HEK293T (cell line): ENCODE measurements at regions not wholly inside any gene's neighbourhood (a gene's known extent, or its start where the extent isn't known, plus 50 kb on each side); places are given as distances from the start of the nearest gene placed in this dataset.

Experiments
- CTCF ChIA-PET: fragments of 350-600 bp; formaldehyde crosslinking; extraction: SDS; loops from one replicate; lab custom pipeline; 2021; ENCODE audit warnings: antibody characterized with exemption, inconsistent platforms; lab: Yijun Ruan, JAX
- POLR2A ChIA-PET: fragments of 350-600 bp; formaldehyde crosslinking; extraction: SDS; loops from one replicate; lab custom pipeline; 2020; ENCODE audit warnings: antibody characterized with exemption, inconsistent platforms; lab: Yijun Ruan, JAX
- DNase-seq: peaks from one replicate; pipeline ENCODE4 v3.0.0; 2012; ENCODE audit warnings: mixed read lengths; ENCODE audit errors: extremely low spot score
- ARNT ChIP-seq: fragments of 450-650 bp; IDR thresholded peaks from 2 replicates; pipeline ENCODE4 v1.6.1; 2017; ENCODE audit warnings: mild to moderate bottlenecking
- BHLHE40 ChIP-seq: fragments of 450-650 bp; IDR thresholded peaks from 2 replicates; pipeline ENCODE4 v1.6.1; 2016; ENCODE audit warnings: mild to moderate bottlenecking, moderate library complexity, borderline replicate concordance
- CTBP1 ChIP-seq: fragments of 450-650 bp; IDR thresholded peaks from 2 replicates; pipeline ENCODE4 v1.6.1; 2016; ENCODE audit warnings: borderline replicate concordance
- ELF4 ChIP-seq: fragments of 450-650 bp; IDR thresholded peaks from 2 replicates; pipeline ENCODE4 v1.6.1; 2017; ENCODE audit warnings: antibody characterized with exemption
- FOXA1 ChIP-seq: fragments of 450-650 bp; IDR thresholded peaks from 2 replicates; pipeline ENCODE4 v1.6.1; 2016; ENCODE audit warnings: mild to moderate bottlenecking
- FOXK2 ChIP-seq: fragments of 450-650 bp; IDR thresholded peaks from 2 replicates; pipeline ENCODE4 v1.6.1; 2016; ENCODE audit warnings: mild to moderate bottlenecking
- FOXM1 ChIP-seq: fragments of 450-650 bp; IDR thresholded peaks from 2 replicates; pipeline ENCODE4 v1.6.1; 2017; ENCODE audit warnings: mild to moderate bottlenecking, borderline replicate concordance
- HDGF ChIP-seq: fragments of 450-650 bp; IDR thresholded peaks from 2 replicates; pipeline ENCODE4 v1.6.1; 2017; ENCODE audit warnings: antibody characterized with exemption, borderline replicate concordance
- L3MBTL2 ChIP-seq: fragments of 450-650 bp; conservative IDR thresholded peaks from 2 replicates; pipeline ENCODE4 v1.6.1; 2016; ENCODE audit warnings: mild to moderate bottlenecking
- LEF1 ChIP-seq: fragments of 450-650 bp; IDR thresholded peaks from 2 replicates; pipeline ENCODE4 v1.6.1; 2017; ENCODE audit warnings: mild to moderate bottlenecking, borderline replicate concordance
- NFRKB ChIP-seq: fragments of 450-650 bp; IDR thresholded peaks from 2 replicates; pipeline ENCODE4 v1.6.1; 2016; ENCODE audit warnings: mild to moderate bottlenecking, moderate library complexity
- PKNOX1 ChIP-seq: fragments of 450-650 bp; IDR thresholded peaks from 2 replicates; pipeline ENCODE4 v1.6.1; 2016
- SP1 ChIP-seq: fragments of 450-650 bp; IDR thresholded peaks from 2 replicates; pipeline ENCODE4 v1.6.1; 2017
- SUZ12 ChIP-seq: fragments of 450-650 bp; IDR thresholded peaks from 2 replicates; pipeline ENCODE4 v1.6.1; 2016; ENCODE audit warnings: mild to moderate bottlenecking
- TARDBP ChIP-seq: fragments of 450-650 bp; IDR thresholded peaks from 2 replicates; pipeline ENCODE4 v1.6.1; 2016
- ZNF384 ChIP-seq: fragments of 450-650 bp; IDR thresholded peaks from 2 replicates; pipeline ENCODE4 v1.6.1; 2016

- TF ChIP-seq TARDBP = no peak
- CTCF ChIA-PET = no interaction called here
- POLR2A ChIA-PET = no interaction called here
- DNase-seq = no peak
These were observed 226.3 kb upstream of the SOX11 start for GRCh38 chr2:5465859-5466258.

DNA sequence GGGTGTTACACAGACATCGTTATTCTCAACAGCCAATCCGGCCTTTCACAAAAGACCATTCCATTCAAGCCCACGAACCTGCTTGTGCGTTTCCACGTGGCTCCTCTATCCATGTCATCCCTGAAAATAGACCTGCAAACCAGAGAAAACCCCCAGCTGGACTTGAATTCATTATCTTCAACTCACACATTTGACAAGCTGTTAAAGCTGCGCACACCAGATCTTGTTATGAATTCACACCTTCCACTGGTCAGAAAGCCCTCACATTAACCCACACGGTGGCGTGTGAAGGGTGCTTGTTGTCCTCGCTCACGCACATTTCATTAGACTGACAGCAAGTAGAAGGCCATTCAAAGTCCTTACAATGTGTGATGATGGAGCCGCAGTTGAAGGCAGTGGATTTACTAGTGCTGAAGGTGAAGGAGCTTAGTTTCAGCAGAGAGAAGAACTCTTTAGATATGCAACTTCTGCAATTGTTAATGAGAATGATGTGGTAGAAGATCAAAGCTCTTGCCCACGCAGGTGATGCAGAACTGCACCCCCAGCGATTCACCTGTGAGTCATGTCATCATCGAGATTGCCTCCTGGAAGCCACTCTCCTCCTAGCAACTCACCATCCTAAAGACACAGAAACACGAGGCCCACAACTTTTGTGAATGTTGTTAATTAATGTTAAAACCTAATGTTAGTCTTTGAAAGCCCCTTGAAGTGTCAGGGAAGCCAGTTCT is 224.8 kb upstream of the SOX11 start:
- POLR2A ChIA-PET = no interaction called here
- CTCF ChIA-PET = no interaction called here
- TF ChIP-seq FOXK2 = no peak
- TF ChIP-seq LEF1 = no peak
- no peak for TF ChIP-seq BHLHE40
- no peak for TF ChIP-seq FOXA1
- TF ChIP-seq ZNF384 = no peak
- TF ChIP-seq SUZ12 = no peak
- no peak for TF ChIP-seq NFRKB
- no peak for TF ChIP-seq HDGF
- no peak for TF ChIP-seq SP1
- no peak for TF ChIP-seq ELF4
- TF ChIP-seq ARNT = no peak
- TF ChIP-seq PKNOX1 = no peak
- no peak for TF ChIP-seq FOXM1
- no peak for TF ChIP-seq TARDBP
- TF ChIP-seq L3MBTL2 = no peak
- TF ChIP-seq CTBP1 = no peak
- DNase-seq = no peak

DNA sequence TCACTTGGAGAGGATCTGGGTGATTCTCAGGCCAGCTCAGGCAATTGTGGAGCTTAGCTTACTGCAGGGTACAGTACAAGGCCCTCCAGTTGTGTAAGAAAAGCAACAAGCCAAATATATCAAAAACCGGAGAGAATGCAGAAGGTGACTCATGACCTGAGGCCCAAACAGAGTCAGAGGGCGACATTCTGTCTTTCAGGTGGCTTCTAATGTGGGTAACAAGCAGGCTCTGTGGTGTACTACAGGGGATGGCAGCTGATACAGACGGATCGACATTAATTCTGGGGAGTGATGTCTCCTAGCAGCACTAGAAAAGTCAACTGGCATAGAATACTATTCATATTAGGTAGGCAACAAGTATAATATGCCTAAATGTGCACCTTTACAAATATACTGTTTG is 219.5 kb upstream of the SOX11 start:
- CTCF ChIA-PET = no interaction called here
- TF ChIP-seq HDGF = no peak
- no peak for TF ChIP-seq ARNT
- TF ChIP-seq CTBP1 = no peak
- no peak for TF ChIP-seq FOXK2
- TF ChIP-seq BHLHE40 = no peak
- TF ChIP-seq L3MBTL2 = no peak
- TF ChIP-seq ZNF384 = no peak
- no peak for TF ChIP-seq PKNOX1
- TF ChIP-seq FOXM1 = no peak
- no peak for TF ChIP-seq LEF1
- no peak for TF ChIP-seq FOXA1
- TF ChIP-seq TARDBP = no peak
- no peak for TF ChIP-seq SP1
- TF ChIP-seq ELF4 = no peak
- POLR2A ChIA-PET = no interaction called here
- DNase-seq = no peak

DNA sequence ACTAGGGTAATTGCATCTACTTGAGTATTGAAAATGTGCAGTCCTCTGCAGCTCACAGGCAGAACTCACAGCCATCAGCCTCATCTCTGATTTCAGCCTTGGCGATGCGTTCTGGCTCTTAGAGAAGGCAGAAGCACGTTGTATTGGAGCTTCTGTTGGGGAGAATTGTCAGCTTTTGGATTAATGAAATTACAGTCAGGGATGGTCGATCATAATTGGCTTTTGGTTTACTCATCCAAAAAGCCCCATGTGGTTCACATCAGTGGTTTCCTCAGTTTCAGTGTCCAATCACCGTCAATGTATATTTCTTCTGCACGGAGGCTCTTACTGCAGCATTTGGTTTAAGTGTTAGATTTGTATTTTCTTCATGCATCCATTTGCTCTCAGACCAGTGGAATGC is 218.5 kb upstream of the SOX11 start:
- ChIA-PET CTCF (no interaction called here), POLR2A (no interaction called here)
- TF ChIP-seq L3MBTL2 (no peak), ARNT (no peak), SUZ12 (no peak), FOXK2 (no peak), ELF4 (no peak), CTBP1 (no peak), TARDBP (no peak), FOXA1 (no peak), NFRKB (no peak), SP1 (no peak), ZNF384 (no peak), FOXM1 (no peak), LEF1 (no peak), PKNOX1 (no peak), HDGF (no peak), BHLHE40 (no peak)
- DNase-seq = no peak

DNA sequence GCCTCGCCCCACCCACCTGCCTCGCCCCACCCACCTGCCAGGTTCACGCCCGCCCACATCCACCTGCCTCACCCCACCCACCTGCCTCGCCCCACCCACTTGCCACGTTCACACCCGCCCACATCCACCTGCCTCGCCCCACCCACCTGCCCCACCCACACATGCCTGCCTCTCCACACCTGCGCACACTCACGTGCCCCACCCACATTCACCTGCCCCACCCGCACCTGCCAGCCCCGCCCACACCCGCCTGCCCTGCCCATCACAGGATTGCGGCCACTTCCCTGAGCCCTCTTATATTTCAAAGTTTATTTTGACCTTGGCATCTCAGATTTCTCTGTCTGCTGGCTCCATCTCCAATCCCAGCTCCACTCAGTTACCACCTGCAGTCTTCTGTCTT is 217.5 kb upstream of the SOX11 start:
- ChIA-PET POLR2A (no interaction called here), CTCF (no interaction called here)
- no peak for DNase-seq
- TF ChIP-seq PKNOX1 (no peak), TARDBP (no peak), SUZ12 (no peak), ELF4 (no peak), NFRKB (no peak), FOXM1 (no peak), HDGF (no peak), ARNT (no peak), CTBP1 (no peak), SP1 (no peak)

DNA sequence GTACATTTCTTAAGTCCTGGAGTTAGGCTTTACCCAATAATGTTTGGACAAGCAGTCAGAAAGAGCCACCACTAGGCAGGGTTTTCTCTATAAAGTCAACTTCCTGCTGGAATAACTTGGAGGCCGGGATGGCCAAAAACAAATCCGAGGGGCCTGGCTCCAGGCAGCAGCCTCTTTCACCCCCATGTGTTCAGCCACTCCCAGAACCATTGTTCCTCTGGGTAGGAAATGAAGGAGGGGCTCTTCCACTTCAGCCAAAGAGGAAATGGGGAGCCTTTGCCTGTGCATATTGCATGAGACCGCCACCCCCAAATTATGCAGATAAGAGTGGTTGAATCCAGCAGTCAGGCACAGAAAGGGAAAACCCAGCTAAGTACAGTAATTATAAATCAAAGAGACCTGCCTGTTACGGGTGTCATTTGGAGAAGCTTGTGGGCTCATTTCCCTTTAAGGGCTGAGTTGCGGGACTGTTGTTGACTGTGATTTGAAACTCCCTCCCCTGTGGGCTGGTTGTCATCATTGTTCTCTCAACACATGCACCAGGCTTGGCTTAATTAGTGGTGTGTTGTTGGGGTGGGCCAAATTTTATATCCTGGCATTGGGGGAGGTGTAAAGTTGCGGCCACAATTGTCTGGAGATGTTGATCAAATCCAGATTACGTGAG is 212.8 kb upstream of the SOX11 start:
- ChIA-PET CTCF (no interaction called here), POLR2A (no interaction called here)
- TF ChIP-seq NFRKB (no peak), ZNF384 (no peak), FOXA1 (no peak), L3MBTL2 (no peak), HDGF (no peak), ELF4 (no peak), FOXK2 (no peak), CTBP1 (no peak), SUZ12 (no peak), BHLHE40 (no peak), PKNOX1 (no peak), TARDBP (no peak), ARNT (no peak), SP1 (no peak), LEF1 (no peak)
- DNase-seq = no peak
